ENCODE measurements at regions not wholly inside any gene's neighbourhood (a gene's known extent, or its start where the extent isn't known, plus 50 kb on each side); places are given as distances from the start of the nearest gene placed in this dataset.

GRCh38 chr2:64770137-64770780, 116.5 kb upstream of the SERTAD2 start:
- DNase-seq = no peak

GRCh38 chr2:64770781-64771334, 117.1 kb upstream of the SERTAD2 start:
- DNase-seq = no peak

GRCh38 chr2:64771737-64772136, 118.0 kb upstream of the SERTAD2 start:
- no peak for DNase-seq

GRCh38 chr2:64773461-64774118, 119.9 kb upstream of the SERTAD2 start:
- DNase-seq = no peak

GRCh38 chr2:64777841-64778240, 124.1 kb upstream of the SERTAD2 start:
- no peak for DNase-seq

GRCh38 chr2:64779117-64779690, 125.5 kb upstream of the SERTAD2 start:
- DNase-seq = no peak

GRCh38 chr2:64780041-64780440, 126.3 kb upstream of the SERTAD2 start:
- no peak for DNase-seq

GRCh38 chr2:64781711-64782390, 128.1 kb upstream of the SERTAD2 start:
- DNase-seq = no peak

GRCh38 chr2:64784168-64785061, 130.7 kb upstream of the SERTAD2 start:
- DNase-seq = no peak

- DNase-seq = no peak
Observed at GRCh38 chr2:64785245-64785644, 131.5 kb upstream of the SERTAD2 start.

GRCh38 chr2:64786343-64787018, 132.8 kb upstream of the SERTAD2 start:
- DNase-seq = no peak

- no peak for DNase-seq
Observed at GRCh38 chr2:64787019-64787365, 133.3 kb upstream of the SERTAD2 start.

GRCh38 chr2:64787698-64788097, 134.0 kb upstream of the SERTAD2 start:
- no peak for DNase-seq

GRCh38 chr2:64789466-64790320, 136.0 kb upstream of the SERTAD2 start:
- no peak for DNase-seq

GRCh38 chr2:64792300-64792699, 138.6 kb upstream of the SERTAD2 start:
- no peak for DNase-seq

- no peak for DNase-seq
Observed at GRCh38 chr2:64792995-64793639, 139.4 kb upstream of the SERTAD2 start.

- no peak for DNase-seq
Observed at GRCh38 chr2:64793701-64794100, 140.0 kb upstream of the SERTAD2 start.

GRCh38 chr2:64794426-64794995, 140.8 kb upstream of the SERTAD2 start:
- DNase-seq = no peak

- DNase-seq = no peak
Observed at GRCh38 chr2:64795024-64795592, 141.4 kb upstream of the SERTAD2 start.

- DNase-seq = no peak
Observed at GRCh38 chr2:64796926-64797325, 143.2 kb upstream of the SERTAD2 start.
